ENCODE measurements at regions not wholly inside any gene's neighbourhood (a gene's known extent, or its start where the extent isn't known, plus 50 kb on each side); places are given as distances from the start of the nearest gene placed in this dataset.

- TF ChIP-seq EZH2 (IDR thresholded peaks at IDR 0.05) = no peak
- TF ChIP-seq CEBPB (IDR thresholded peaks at IDR 0.05; ENCODE audit: low read depth) = no peak
- no peak for TF ChIP-seq CTCF (IDR thresholded peaks at IDR 0.05 in 2 of 3, conservative IDR thresholded peaks at IDR 0.05 in 1 of 3; ENCODE audit: borderline replicate concordance in 1 of 3, insufficient read depth in 1 of 3, low read depth in 2 of 3, low read length in 2 of 3)
- TF ChIP-seq POLR2A (IDR thresholded peaks at IDR 0.05; ENCODE audit: borderline replicate concordance, extremely low read depth, insufficient read depth, insufficient read length) = no peak
- no peak for TF ChIP-seq POLR2AphosphoS5 (IDR thresholded peaks at IDR 0.05; ENCODE audit: low read depth, low read length)
Observed at GRCh38 chr13:72645521-72645920, 81.9 kb downstream of the MZT1 start.
